ENCODE measurements at regions not wholly inside any gene's neighbourhood (a gene's known extent, or its start where the extent isn't known, plus 50 kb on each side); places are given as distances from the start of the nearest gene placed in this dataset.

- CTCF ChIA-PET = no interaction called here
- Histone ChIP-seq H3K4me1 (ENCODE audit: control insufficient read depth, insufficient read depth, low read length) (no peaks in the 10 kb centered on the region), H3K9me3 (replicated peaks; ENCODE audit: control insufficient read depth, insufficient read depth, low read length) (no peaks in the 10 kb centered on the region), H3K79me2 (ENCODE audit: control insufficient read depth, insufficient read depth, low read length) (no peaks in the 10 kb centered on the region), H4K20me1 (ENCODE audit: control insufficient read depth, insufficient read depth) (no peaks in the 10 kb centered on the region), H3K27ac (ENCODE audit: control insufficient read depth, insufficient read depth) (no peak overlapping the region), H2AFZ (ENCODE audit: control insufficient read depth, low read depth, low read length) (no peak overlapping the region), H3K36me3 (ENCODE audit: control insufficient read depth in 2 of 2, insufficient read depth in 2 of 2, low read length in 1 of 2) (no peaks in the 10 kb centered on the region), H3K9ac (ENCODE audit: control insufficient read depth, insufficient read depth, low read length) (no peak overlapping the region), H3K27me3 (replicated peaks in 1 of 2; ENCODE audit: control insufficient read depth in 2 of 2, insufficient read depth in 2 of 2, low read length in 1 of 2) (no peaks in the 10 kb centered on the region), H3K4me2 (ENCODE audit: control insufficient read depth, insufficient read depth) (no peak overlapping the region), H3K4me3 (no peak overlapping the region)
- 24% methylated on average over 5 of the region's 5 CpGs for WGBS (ENCODE audit: insufficient coverage, insufficient replicate concordance, low lambda C conversion rate, missing lambda C conversion rate)
- no peak for ATAC-seq
- POLR2A ChIA-PET = no interaction called here
- SMC1A ChIA-PET (ENCODE audit: uncharacterized antibody, unreplicated experiment) = interaction anchor here (0.8 kb wide), 1 partner anchor 67 kb away, joined by 3 read pairs; no protein-coding TSS in a partner anchor
- no peak for FAIRE-seq
- intact Hi-C loops (cut with micrococcal nuclease; ENCODE audit: unreplicated experiment) = no loop called here
- no TSS peak for BruUV-seq (replicated peaks)
- in situ Hi-C loops (cut with MboI) = no loop called here
- TF ChIP-seq RAD51 (IDR thresholded peaks at IDR 0.05) = no peak
- no peak for TF ChIP-seq RELA (IDR thresholded peaks at IDR 0.05; ENCODE audit: borderline replicate concordance, partially characterized antibody)
- no peak for TF ChIP-seq SMAD5 (IDR thresholded peaks at IDR 0.05; ENCODE audit: low read depth)
- TF ChIP-seq RB1 (IDR thresholded peaks at IDR 0.05; ENCODE audit: borderline replicate concordance) = no peak
- TF ChIP-seq ZNF207 (IDR thresholded peaks at IDR 0.05; ENCODE audit: borderline replicate concordance) = no peak
- no peak for TF ChIP-seq YBX1 (IDR thresholded peaks at IDR 0.05)
- no peak for TF ChIP-seq ZNF384 (IDR thresholded peaks at IDR 0.05; ENCODE audit: borderline replicate concordance, low read depth, low read length)
- TF ChIP-seq ZNF217 (IDR thresholded peaks at IDR 0.05) = no peak
- no peak for TF ChIP-seq CBFB (IDR thresholded peaks at IDR 0.05; ENCODE audit: low read depth)
- no peak for TF ChIP-seq CHD2 (IDR thresholded peaks at IDR 0.05; ENCODE audit: borderline replicate concordance, low read depth, low read length)
- TF ChIP-seq MLLT1 (IDR thresholded peaks at IDR 0.05) = no peak
- TF ChIP-seq FOXM1 (IDR thresholded peaks at IDR 0.05; ENCODE audit: low read depth, low read length) = no peak
- TF ChIP-seq CBX3 (IDR thresholded peaks at IDR 0.05; ENCODE audit: borderline replicate concordance, low read depth) = no peak
- TF ChIP-seq CTCF (IDR thresholded peaks at IDR 0.05 in 2 of 3, conservative IDR thresholded peaks at IDR 0.05 in 1 of 3; ENCODE audit: control insufficient read depth in 2 of 3, extremely low read depth in 1 of 3, insufficient read depth in 1 of 3, low read depth in 3 of 3, low read length in 3 of 3) = no peak
- TF ChIP-seq ZNF592 (IDR thresholded peaks at IDR 0.05) = no peak
- TF ChIP-seq TCF7 (IDR thresholded peaks at IDR 0.05; ENCODE audit: borderline replicate concordance) = no peak
- no peak for TF ChIP-seq NFXL1 (IDR thresholded peaks at IDR 0.05; ENCODE audit: borderline replicate concordance)
- TF ChIP-seq SREBF1 (IDR thresholded peaks at IDR 0.05; ENCODE audit: low read length) = no peak
- TF ChIP-seq HCFC1 (IDR thresholded peaks at IDR 0.05; ENCODE audit: low read length) = no peak
- DNase-seq (ENCODE audit: low read depth, low spot score) = no peak
- RAD21 ChIA-PET (ENCODE audit: unreplicated experiment) = no interaction called here
Observed at GRCh38 chr5:26416911-26417310, 621.5 kb downstream of the CDH9 start.
